GM21619 (cell line): ENCODE measurements at regions not wholly inside any gene's neighbourhood (a gene's known extent, or its start where the extent isn't known, plus 50 kb on each side); places are given as distances from the start of the nearest gene placed in this dataset.
"Not testable (repeated sequence)": the region's sequence is repeated elsewhere in the genome, so short reads cannot be mapped to it uniquely, and the experiment has no call there.

Experiments used
- ATAC-seq: cut with Tn5 transposase; IDR thresholded peaks from one replicate; pipeline ENCODE4 v1.9.1; 2021; ENCODE audit not compliant: unreplicated experiment

- no peak for ATAC-seq
Observed at GRCh38 chr7:26958834-26959233, 94.4 kb upstream of the SKAP2 start.

DNA sequence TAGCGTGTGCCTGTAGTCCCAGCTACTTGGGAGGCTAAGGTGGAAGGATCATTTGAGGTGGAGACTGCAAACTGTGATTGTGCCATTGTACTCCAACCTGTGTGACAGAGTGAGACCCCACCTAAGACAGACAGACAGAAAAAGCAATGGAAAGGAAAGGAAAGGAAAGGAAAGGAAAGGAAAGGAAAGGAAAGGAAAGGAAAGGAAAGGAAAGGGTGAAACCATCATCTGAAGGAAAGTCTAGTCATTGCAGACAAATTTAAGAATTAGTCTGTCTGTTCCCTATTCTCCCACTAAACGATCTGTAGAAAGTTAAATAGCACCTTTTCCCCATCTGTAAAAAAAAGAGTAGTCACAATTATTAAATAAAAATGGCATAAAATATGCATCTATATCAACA is 91.1 kb upstream of the SKAP2 start:
- no peak for ATAC-seq

DNA sequence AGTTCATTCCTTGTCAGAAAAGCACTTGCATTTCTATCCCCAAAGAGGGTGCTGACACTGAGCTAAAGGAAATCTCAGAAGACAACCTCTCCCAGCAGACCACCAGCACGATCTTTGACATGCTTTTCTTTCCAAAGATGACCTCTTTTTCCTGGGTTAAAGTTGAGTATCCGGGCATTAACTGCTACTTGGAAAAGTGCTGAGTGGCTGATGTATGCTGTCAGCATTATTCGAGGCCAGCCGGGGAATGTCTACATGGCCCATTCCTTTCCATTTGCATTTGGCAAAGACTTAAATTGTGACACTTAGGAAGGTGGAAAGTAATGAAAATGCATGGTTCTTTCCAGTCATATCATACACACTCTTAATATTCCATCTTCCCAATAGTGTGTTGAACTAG is 90.6 kb upstream of the SKAP2 start:
- no peak for ATAC-seq

DNA sequence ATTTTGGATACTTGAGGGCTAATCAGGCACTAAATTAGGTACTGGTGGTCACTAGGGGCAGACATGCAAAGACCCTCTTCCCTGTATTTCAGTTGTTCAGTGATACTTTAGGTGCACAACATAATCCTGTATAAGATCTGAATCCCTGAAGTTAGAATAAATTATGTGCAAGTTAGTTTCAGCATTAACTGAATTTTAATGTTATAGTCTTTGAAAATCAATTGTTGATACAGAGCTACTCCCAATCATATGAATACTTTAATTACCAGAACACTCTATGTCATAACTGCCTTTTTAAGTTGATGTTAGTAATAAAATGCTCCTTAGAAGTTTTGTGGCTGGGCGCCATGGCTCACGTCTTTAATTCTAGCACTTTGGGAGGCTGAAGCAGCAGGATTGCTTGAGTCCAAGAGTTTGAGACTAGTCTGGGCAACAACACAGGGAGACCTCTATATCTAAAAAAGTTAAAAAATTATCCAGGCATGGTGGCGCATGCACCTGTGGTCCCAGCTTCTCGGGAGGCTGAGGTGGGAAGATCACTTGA is 87.1 kb upstream of the SKAP2 start:
- no peak for ATAC-seq

DNA sequence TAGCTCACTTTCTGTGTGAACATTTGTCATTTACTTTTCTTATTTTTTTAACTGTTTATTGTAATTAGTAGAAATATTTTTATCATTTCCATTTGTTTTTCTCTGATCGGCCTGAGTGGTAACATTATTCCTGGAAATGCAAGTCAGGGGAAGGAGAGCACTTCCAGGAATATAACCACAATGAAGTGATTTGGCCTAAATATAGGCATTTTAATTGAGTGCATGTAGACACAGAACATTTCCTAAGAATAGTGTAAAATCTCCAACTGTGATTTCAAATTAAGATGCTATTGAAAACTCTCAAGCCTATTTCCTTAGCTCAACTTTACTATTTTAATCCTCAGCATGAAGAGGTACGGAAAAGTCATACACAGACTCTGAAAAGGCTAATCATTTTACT is 86.5 kb upstream of the SKAP2 start:
- no peak for ATAC-seq

DNA sequence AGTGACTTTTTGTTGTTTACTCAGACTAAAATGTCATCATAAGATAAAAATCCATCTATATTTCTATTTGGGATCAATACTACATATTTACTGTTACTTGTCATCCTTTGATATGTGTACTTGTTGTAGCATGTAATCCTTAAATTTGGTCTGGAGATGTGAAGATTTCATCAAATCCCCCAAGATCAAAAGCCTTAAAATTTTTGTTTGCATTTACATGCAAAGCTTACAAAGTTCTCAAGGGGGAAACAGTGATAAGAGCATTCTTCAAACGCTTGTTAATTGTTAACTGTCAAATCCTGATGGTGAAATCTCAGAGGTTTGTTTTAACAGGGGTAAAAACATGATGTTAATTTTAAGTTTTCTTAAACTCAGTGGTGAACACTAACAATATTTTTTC is 84.9 kb upstream of the SKAP2 start:
- ATAC-seq, result no peak

GRCh38 chr7:26948617-26949118 is 84.3 kb upstream of the SKAP2 start:
- no peak for ATAC-seq

DNA sequence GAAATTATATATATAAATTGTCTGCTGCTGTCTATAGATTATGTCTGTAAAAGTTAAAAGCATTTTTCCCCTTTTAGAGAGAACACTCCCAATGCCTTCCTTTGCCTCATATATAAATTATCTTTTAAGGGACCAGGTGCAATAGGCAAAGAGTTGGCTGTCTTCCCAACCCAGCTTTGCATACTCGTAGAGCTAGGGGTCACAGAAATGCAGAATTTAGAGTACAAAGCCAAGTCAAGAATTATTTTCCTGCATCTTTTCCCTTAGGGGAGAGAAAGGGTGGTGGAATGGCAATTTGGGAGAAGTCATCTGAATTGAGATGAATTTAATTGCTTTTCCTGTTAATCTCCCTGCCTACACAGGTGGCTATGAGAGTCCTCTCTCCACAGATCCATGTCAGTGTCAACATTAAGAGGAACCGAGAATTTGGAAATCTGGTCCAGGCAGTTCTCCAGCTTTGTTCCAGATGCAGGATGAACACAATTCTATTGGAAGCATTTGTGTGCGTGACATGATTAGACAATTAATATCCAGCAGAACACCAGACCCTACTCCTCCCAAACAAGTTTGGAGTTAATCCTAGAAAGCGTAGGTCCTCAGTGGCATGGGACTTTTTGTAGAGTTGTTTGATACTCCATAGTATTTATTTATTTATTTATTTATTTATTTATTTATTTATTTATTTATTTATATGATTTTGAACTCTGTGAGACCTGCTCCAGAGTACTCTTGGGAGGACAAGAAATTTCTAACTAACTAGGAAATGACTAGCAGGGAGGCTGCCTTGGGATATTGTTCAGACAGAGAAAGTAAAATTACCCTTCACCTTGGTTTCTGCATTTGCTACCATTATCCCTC is 80.3 kb upstream of the SKAP2 start:
- no peak for ATAC-seq

- peak; percentile 78 for ATAC-seq
Observed at GRCh38 chr7:26937939-26938623, 73.7 kb upstream of the SKAP2 start.

DNA sequence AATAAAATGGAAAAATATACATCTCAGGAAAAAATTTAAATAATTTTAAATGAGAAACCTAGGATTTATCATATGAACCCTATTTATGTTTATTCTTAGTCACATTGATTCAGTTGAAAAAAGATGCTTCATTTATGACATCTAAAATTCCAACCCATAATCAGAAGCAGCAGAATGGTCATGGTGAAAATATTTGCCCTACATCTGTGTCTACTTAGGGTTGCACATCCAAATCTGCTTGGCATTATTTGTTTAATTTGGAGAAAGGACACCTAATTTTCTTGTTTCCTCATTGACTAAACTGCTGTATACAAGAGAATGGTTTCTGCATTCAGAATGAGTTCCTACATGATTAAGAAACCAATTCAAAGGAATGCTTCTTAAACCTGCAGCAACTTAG is 72.9 kb upstream of the SKAP2 start:
- ATAC-seq, result no peak

DNA sequence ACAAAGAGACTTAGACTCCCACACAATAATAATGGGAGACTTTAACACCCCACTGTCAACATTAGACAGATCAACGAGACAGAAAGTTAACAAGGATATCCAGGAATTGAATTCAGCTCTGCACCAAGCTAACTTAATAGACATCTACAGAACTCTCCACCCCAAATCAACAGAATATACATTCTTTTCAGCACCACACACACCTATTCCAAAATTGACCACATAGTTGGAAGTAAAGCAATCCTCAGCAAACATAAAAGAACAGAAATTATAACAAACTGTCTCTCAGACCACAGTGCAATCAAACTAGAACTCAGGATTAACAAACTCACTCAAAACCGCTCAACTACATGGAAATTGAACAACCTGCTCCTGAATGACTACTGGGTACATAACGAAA is 68.2 kb upstream of the SKAP2 start:
- ATAC-seq, result not testable (repeated sequence)

- ATAC-seq, result no peak
Observed at GRCh38 chr7:26930845-26931244, 66.5 kb upstream of the SKAP2 start.

DNA sequence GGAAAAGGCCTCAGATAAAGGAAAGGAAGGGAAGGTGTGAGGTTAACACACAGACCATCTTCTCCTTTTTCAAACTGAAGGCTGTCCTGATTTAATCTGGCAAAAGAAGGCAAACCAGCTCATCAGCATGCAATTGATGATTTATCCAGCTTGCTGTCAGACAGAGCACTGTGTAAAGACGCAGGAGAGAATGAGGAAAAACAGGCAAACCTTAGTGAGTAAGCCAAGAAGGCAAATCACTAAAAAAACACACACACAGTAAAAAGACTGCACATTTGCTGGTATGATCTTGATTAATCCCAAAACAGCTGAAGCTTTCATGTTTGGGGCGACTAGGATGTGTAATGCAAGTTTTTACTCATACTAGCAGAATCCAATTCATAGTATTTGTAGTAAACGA is 65.8 kb upstream of the SKAP2 start:
- ATAC-seq, result no peak

- no peak for ATAC-seq
Observed at GRCh38 chr7:26928703-26929347, 64.4 kb upstream of the SKAP2 start.

DNA sequence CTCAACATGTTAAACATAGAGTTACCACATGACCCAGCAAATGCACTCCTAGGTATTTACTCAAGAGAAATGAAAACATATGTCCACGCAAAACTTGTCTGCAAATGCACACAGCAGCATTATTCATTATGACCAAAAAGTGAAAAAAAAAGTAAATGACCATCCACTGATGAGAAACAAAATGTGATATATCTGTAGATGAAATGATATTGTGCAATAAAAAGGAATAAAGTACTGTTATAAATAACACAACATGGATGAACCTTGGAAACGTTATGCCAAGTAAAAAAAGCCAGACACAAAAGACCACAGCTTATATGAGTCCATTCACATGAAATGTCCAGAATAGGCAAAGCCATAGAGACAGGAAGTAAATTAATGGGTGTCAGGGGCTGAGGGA is 61.4 kb upstream of the SKAP2 start:
- no peak for ATAC-seq

DNA sequence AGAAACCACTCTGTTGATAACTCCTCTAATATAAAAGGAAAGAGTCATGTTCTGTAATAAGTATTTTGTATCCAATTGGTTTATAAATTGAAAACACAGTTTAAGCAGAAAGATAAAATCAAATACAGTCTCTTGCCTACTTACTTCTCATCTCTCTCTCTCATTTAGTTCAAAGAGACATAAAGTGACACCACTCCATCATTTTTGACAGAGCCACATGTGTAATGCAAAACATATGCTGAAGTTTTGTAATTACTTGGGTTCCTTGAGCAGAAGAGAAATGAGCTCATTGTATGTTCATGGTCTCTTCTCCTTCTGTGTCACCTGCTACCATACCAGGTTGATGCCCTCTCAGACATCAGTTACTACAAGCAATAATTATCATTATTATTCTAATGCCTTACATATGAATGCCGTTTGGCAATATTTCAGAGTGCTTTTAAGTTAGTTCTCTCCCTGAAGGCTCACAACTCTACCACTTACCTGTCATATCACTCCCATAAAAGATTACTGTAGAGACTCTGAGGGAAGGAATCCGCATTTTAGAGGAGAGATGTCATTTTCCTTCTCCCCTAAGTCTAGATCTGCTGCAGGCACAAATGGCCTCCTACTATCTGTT is 59.9 kb upstream of the SKAP2 start:
- no peak for ATAC-seq

GRCh38 chr7:26919906-26920493 is 55.6 kb upstream of the SKAP2 start:
- ATAC-seq, result no peak

DNA sequence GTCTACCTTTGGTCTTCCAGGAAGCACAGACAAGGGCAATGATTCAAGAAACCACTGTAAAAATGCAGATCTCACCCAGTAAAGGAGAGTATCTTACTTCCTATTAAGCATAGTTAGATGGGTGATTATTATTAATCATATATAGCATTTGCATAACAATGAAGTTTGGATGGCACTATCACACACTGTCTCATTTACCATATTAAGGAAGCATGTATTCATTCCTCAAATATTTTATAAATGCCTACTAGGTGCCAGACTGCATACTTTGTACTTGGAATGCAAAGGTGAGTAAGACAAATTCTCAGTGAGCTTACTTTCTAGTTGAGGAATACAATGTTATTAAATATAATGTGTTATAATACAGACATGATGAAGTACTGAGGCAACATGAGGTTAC is 53.9 kb upstream of the SKAP2 start:
- no peak for ATAC-seq

DNA sequence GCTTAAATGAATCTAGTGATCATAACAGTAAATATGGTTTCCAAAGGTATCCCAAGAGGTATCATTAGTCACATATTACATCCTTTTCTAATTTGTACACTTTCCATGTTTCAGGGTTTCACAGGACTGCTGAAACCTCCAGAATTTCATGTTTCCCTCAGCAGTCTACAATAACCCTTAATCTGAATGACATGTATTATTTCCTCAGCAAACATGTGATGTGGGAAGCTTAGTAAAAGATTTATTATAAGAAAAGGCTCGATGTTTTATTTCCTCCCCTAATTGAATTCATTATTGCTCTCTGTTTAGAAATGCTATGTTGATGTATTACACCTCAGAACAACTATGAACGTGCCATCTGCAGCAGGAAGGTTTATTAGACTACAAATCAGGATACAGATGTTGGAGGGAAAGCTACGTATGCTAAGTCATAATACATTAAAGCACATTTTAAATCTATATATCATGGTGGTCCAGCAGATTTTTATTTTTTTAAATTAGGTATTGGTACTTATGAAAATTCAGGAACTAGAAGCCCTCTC is 52.5 kb upstream of the SKAP2 start:
- no peak for ATAC-seq

GRCh38 chr7:26916336-26916735 is 51.9 kb upstream of the SKAP2 start:
- no peak for ATAC-seq
